ENCODE measurements at regions not wholly inside any gene's neighbourhood (a gene's known extent, or its start where the extent isn't known, plus 50 kb on each side); places are given as distances from the start of the nearest gene placed in this dataset.
A peak's percentile ranks its signal among the peaks of the same experiment; 100 is the strongest.

DNA sequence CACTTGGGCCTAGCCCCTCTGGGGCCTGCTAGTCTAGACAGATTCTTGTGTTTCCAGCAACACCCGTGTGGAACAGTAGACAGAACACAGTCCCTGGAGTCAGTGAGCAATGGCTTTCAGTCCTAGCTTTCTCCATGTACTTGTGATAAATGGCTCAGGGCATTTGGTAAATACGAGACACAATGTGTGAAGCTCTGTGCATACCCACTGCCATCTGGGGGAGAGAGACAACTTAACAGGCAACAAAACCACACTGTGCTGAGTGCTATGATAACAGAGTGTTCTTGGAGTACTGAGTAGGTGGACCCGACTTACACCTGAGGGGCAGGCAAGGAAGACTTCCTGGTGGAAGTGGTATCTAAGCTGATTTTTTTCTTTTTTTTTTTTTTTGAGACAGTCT lies 86.3 kb upstream of the TBX3 start:
- TF ChIP-seq POLR2A (IDR thresholded peaks at IDR 0.05) = no peak
- TF ChIP-seq, protein P1, sequence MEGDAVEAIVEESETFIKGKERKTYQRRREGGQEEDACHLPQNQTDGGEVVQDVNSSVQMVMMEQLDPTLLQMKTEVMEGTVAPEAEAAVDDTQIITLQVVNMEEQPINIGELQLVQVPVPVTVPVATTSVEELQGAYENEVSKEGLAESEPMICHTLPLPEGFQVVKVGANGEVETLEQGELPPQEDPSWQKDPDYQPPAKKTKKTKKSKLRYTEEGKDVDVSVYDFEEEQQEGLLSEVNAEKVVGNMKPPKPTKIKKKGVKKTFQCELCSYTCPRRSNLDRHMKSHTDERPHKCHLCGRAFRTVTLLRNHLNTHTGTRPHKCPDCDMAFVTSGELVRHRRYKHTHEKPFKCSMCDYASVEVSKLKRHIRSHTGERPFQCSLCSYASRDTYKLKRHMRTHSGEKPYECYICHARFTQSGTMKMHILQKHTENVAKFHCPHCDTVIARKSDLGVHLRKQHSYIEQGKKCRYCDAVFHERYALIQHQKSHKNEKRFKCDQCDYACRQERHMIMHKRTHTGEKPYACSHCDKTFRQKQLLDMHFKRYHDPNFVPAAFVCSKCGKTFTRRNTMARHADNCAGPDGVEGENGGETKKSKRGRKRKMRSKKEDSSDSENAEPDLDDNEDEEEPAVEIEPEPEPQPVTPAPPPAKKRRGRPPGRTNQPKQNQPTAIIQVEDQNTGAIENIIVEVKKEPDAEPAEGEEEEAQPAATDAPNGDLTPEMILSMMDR (IDR thresholded peaks at IDR 0.05) = no peak
- ATAC-seq = peak; percentile 10 to 62 (median 44)
- no peak overlapping the region for H3K4me3 ChIP-seq
- H3K36me3 ChIP-seq = no peaks in the 10 kb centered on the region
- intact Hi-C loops (cut with DNase I) = no loop called here
- no peaks in the 10 kb centered on the region for H3K27me3 ChIP-seq
- H3K4me1 ChIP-seq = peaks cover 0 to 6% (median 0%) of the 10 kb centered on the region in 4 donors
- 83% methylated on average over 1 of the region's 3 CpGs for WGBS (ENCODE audit: insufficient coverage, low coverage, low lambda C conversion rate, missing lambda C conversion rate)
- H3K27ac ChIP-seq = peak overlapping the region in 1 of 3 donors; percentile 35
- no peak for DNase-seq
- no peaks in the 10 kb centered on the region for H3K9me3 ChIP-seq

- ATAC-seq (peak; percentile 53 to 93 (median 72)), DNase-seq (peak in 2 of 3 donors; percentile 60 to 66)
These were observed 85.7 kb upstream of the TBX3 start for GRCh38 chr12:114769634-114770033.

DNA sequence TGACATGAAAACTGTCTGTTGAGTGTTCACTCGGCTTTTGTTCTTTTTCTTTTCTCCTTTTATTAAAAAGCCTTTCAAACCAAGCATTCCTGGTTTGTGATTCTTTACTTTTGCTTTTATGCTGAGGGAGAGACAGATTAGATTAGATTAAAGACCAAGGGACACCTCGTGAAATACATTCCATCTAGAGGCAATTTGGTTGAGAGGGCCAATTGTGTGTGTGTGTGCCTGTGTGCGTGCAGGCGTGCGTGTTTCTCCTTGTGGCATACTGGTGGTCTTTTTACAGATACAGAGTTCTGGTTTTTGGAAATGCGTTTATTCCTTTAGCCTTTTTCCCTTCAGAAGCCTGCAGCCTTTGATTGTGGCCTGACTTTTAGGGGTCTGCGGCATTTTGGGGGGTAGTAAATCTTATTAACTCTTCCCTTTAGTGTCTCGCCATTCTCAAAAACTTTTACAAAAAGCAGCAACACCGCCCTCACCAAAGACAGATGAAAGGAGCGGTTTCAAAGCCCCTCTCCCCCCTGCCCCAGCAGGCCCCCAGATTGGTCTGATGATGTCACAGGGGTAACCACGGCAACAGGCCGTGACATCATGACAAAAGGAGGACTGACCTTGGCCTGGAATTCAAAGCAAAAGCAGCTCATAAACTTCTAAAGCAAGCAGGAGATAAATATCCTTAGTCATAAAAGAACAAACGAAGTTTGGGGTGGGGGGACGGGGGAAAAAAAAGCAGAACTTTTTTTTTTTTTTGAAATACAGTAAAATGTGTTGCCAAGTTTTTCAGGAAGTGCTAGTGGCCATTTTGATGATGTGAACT lies 84.1 kb upstream of the TBX3 start:
- DNase-seq (no peak), ATAC-seq (no peak)
- TF ChIP-seq, protein P1 (IDR thresholded peaks at IDR 0.05) = no peak
- TF ChIP-seq POLR2A (IDR thresholded peaks at IDR 0.05) = no peak
- Histone ChIP-seq H3K27me3 (no peaks in the 10 kb centered on the region), H3K4me1 (peaks cover 0 to 6% (median 0%) of the 10 kb centered on the region in 4 donors), H3K4me3 (no peak overlapping the region), H3K36me3 (no peaks in the 10 kb centered on the region), H3K9me3 (no peaks in the 10 kb centered on the region), H3K27ac (no peak overlapping the region)
- 73% methylated on average over 14 of the region's 14 CpGs for WGBS (ENCODE audit: insufficient coverage, low coverage, low lambda C conversion rate, missing lambda C conversion rate)
- intact Hi-C loops (cut with DNase I) = no loop called here

More at GRCh38 chr12:114769634-114770033, 85.7 kb upstream of the TBX3 start:
- Histone ChIP-seq H3K36me3 (no peaks in the 10 kb centered on the region), H3K4me1 (peaks cover 0 to 6% (median 0%) of the 10 kb centered on the region in 4 donors), H3K27ac (peak overlapping the region in 1 of 3 donors; percentile 35), H3K9me3 (no peaks in the 10 kb centered on the region), H3K4me3 (no peak overlapping the region), H3K27me3 (no peaks in the 10 kb centered on the region)
- TF ChIP-seq POLR2A (IDR thresholded peaks at IDR 0.05) = no peak
- TF ChIP-seq, protein P1 (IDR thresholded peaks at IDR 0.05) = no peak
- 37% methylated on average over 3 of the region's 4 CpGs for WGBS (ENCODE audit: insufficient coverage, low coverage, low lambda C conversion rate, missing lambda C conversion rate)
- intact Hi-C loops (cut with DNase I) = no loop called here

- Histone ChIP-seq H3K36me3 (no peaks in the 10 kb centered on the region), H3K4me3 (no peak overlapping the region), H3K27me3 (no peaks in the 10 kb centered on the region), H3K9me3 (no peaks in the 10 kb centered on the region), H3K27ac (no peak overlapping the region), H3K4me1 (peaks cover 0 to 6% (median 0%) of the 10 kb centered on the region in 4 donors)
- no peak for DNase-seq
- 80% methylated on average over 18 of the region's 19 CpGs for WGBS (ENCODE audit: insufficient coverage, low coverage, low lambda C conversion rate, missing lambda C conversion rate)
- intact Hi-C loops (cut with DNase I) = no loop called here
- no peak for ATAC-seq
- no peak for TF ChIP-seq POLR2A (IDR thresholded peaks at IDR 0.05)
- TF ChIP-seq, protein P1 (IDR thresholded peaks at IDR 0.05) = no peak
These were observed 83.2 kb upstream of the TBX3 start for GRCh38 chr12:114767084-114767760.
